Liver (tissue), 8 donors: ENCODE measurements at regions not wholly inside any gene's neighbourhood (a gene's known extent, or its start where the extent isn't known, plus 50 kb on each side); places are given as distances from the start of the nearest gene placed in this dataset.

Source experiments
- DNase-seq: peaks from one replicate; pipeline ENCODE4 v3.0.0-alpha.2; 2017; ENCODE audit warnings: low spot score
- H3K27ac ChIP-seq, 2 donors: one replicate each; pipeline ENCODE4 v1.7.0; 2013; ENCODE audit warnings: inconsistent platforms in 2 of 2, low read length in 2 of 2, control low read depth in 1 of 2, low read depth in 1 of 2, mild to moderate bottlenecking in 1 of 2
- H3K27me3 ChIP-seq, 4 donors: one replicate each; pipeline versions ENCODE4 v1.6.1 to v1.7.0; 2013; ENCODE audit warnings: low read length in 3 of 4, inconsistent platforms in 1 of 4, mild to moderate bottlenecking in 1 of 4, moderate library complexity in 1 of 4; ENCODE audit not compliant: control insufficient read depth in 4 of 4, insufficient read depth in 4 of 4
- H3K36me3 ChIP-seq, 4 donors: one replicate each; pipeline versions ENCODE4 v1.6.1 to v1.7.0; 2013; ENCODE audit warnings: low read length in 3 of 4, mild to moderate bottlenecking in 3 of 4, low read depth in 1 of 4, moderate library complexity in 1 of 4; ENCODE audit not compliant: control insufficient read depth in 4 of 4, insufficient read depth in 3 of 4
- H3K4me1 ChIP-seq, 4 donors: one replicate each; pipeline versions ENCODE4 v1.6.1 to v1.7.0; 2013; ENCODE audit warnings: low read length in 3 of 4, mild to moderate bottlenecking in 3 of 4, moderate library complexity in 1 of 4; ENCODE audit not compliant: control insufficient read depth in 4 of 4, insufficient read depth in 4 of 4
- H3K4me3 ChIP-seq, 3 donors: one replicate each; pipeline versions ENCODE4 v1.6.1 to v1.7.0; 2013; ENCODE audit warnings: low read length in 3 of 3, control low read depth in 1 of 3, low read depth in 1 of 3, mild to moderate bottlenecking in 1 of 3
- H3K9ac ChIP-seq, 2 donors: one replicate each; pipeline ENCODE4 v1.7.0; 2013; ENCODE audit warnings: low read length in 2 of 2, mild to moderate bottlenecking in 2 of 2, moderate library complexity in 2 of 2, control low read depth in 1 of 2, low read depth in 1 of 2
- H3K9me3 ChIP-seq, 4 donors: one replicate each; pipeline versions ENCODE4 v1.6.1 to v1.7.0; 2013; ENCODE audit warnings: low read length in 3 of 4; ENCODE audit not compliant: control insufficient read depth in 4 of 4
- ATF3 ChIP-seq: IDR thresholded peaks from 2 replicates; pipeline ENCODE4 v1.6.1; 2016; ENCODE audit warnings: antibody characterized with exemption
- CTCF ChIP-seq: fragments of 150-350 bp; IDR thresholded peaks from 2 replicates; pipeline ENCODE4 v1.5.1; 2017; ENCODE audit warnings: improper control_type of control experiment, low read depth, low read length; ENCODE audit not compliant: missing input control
- EGR1 ChIP-seq, 2 donors: IDR thresholded peaks; 2 replicates each; pipeline ENCODE4 v1.6.1; 2016 to 2018; ENCODE audit warnings: antibody characterized with exemption in 2 of 2, low read depth in 2 of 2
- FOXA1 ChIP-seq: IDR thresholded peaks from 2 replicates; pipeline ENCODE4 v1.6.1; 2016; ENCODE audit warnings: antibody characterized with exemption
- FOXA2 ChIP-seq: IDR thresholded peaks from 2 replicates; pipeline ENCODE4 v1.6.1; 2016; ENCODE audit warnings: antibody characterized with exemption
- GABPA ChIP-seq, 2 donors: IDR thresholded peaks in 1 of 2; conservative IDR thresholded peaks in 1 of 2; 2 replicates each; pipeline ENCODE4 v1.6.1; 2016; ENCODE audit warnings: antibody characterized with exemption in 2 of 2, mild to moderate bottlenecking in 1 of 2, moderate library complexity in 1 of 2
- HNF4A ChIP-seq, 2 donors: conservative IDR thresholded peaks; 2 replicates each; pipeline ENCODE4 v1.6.1; 2016; ENCODE audit warnings: antibody characterized with exemption in 2 of 2, mild to moderate bottlenecking in 2 of 2
- HNF4G ChIP-seq: IDR thresholded peaks from 2 replicates; pipeline ENCODE4 v1.6.1; 2016; ENCODE audit warnings: antibody characterized with exemption
- JUND ChIP-seq, 2 donors: IDR thresholded peaks; 2 replicates each; pipeline ENCODE4 v1.6.1; 2016; ENCODE audit warnings: antibody characterized with exemption in 2 of 2
- MAX ChIP-seq: IDR thresholded peaks from 2 replicates; pipeline ENCODE4 v1.6.1; 2016; ENCODE audit warnings: antibody characterized with exemption
- NR2F2 ChIP-seq: IDR thresholded peaks from 2 replicates; pipeline ENCODE4 v1.6.1; 2016; ENCODE audit warnings: antibody characterized with exemption
- RAD21 ChIP-seq, 2 donors: IDR thresholded peaks; 2 replicates each; pipeline ENCODE4 v1.6.1; 2016; ENCODE audit warnings: antibody characterized with exemption in 2 of 2, mild to moderate bottlenecking in 2 of 2
- REST ChIP-seq: IDR thresholded peaks from 2 replicates; pipeline ENCODE4 v1.6.1; 2016; ENCODE audit warnings: antibody characterized with exemption, mild to moderate bottlenecking
- RXRA ChIP-seq, 2 donors: IDR thresholded peaks; 2 replicates each; pipeline ENCODE4 v1.6.1; 2017 to 2018; ENCODE audit warnings: antibody characterized with exemption in 2 of 2, mild to moderate bottlenecking in 1 of 2
- SP1 ChIP-seq: IDR thresholded peaks from 2 replicates; pipeline ENCODE4 v1.6.1; 2018; ENCODE audit warnings: antibody characterized with exemption, mild to moderate bottlenecking
- TAF1 ChIP-seq: conservative IDR thresholded peaks from 2 replicates; pipeline ENCODE4 v1.6.1; 2016; ENCODE audit warnings: antibody characterized with exemption, mild to moderate bottlenecking
- YY1 ChIP-seq: IDR thresholded peaks from 2 replicates; pipeline ENCODE4 v1.6.1; 2016; ENCODE audit warnings: antibody characterized with exemption, mild to moderate bottlenecking
- ZBTB33 ChIP-seq: IDR thresholded peaks from 2 replicates; pipeline ENCODE4 v1.6.1; 2016; ENCODE audit warnings: antibody characterized with exemption
- WGBS: extraction: QIAGEN DNeasy Blood & Tissue Kit; methylation state at CpG from one replicate; pipeline ENCODE4 v1.1.7; 2013; 5-methylcytosine and 5-hydroxymethylcytosine counted together
- donor health status: healthy.
- donor health status: healthy.
- donor health status: healthy.
- donor health status: healthy.
- donor health status: healthy.

GRCh38 chr2:71895320-71896161 is 252.1 kb downstream of the CYP26B1 start:
- Histone ChIP-seq H3K4me1 (no peaks in the 10 kb centered on the region), H3K9me3 (no peaks in the 10 kb centered on the region), H3K27ac (no peak overlapping the region), H3K9ac (no peak overlapping the region), H3K36me3 (no peaks in the 10 kb centered on the region), H3K27me3 (no peaks in the 10 kb centered on the region), H3K4me3 (no peak overlapping the region)
- 92% methylated on average over 10 of the region's 10 CpGs for WGBS
- peak; percentile 30 for DNase-seq
- TF ChIP-seq GABPA (IDR thresholded peaks at IDR 0.05 in 1 of 2, conservative IDR thresholded peaks at IDR 0.05 in 1 of 2) (no peak), RAD21 (IDR thresholded peaks at IDR 0.05) (no peak), FOXA1 (no peak), HNF4A (conservative IDR thresholded peaks at IDR 0.05) (no peak), CTCF (no peak), ZBTB33 (no peak), RXRA (IDR thresholded peaks at IDR 0.05) (no peak), HNF4G (no peak), NR2F2 (no peak), TAF1 (no peak), FOXA2 (no peak)

GRCh38 chr2:71894261-71894660 is 253.4 kb downstream of the CYP26B1 start:
- 81% methylated on average over 8 of the region's 8 CpGs for WGBS
- H3K9ac ChIP-seq: no peak overlapping the region
- H3K27me3 ChIP-seq: no peaks in the 10 kb centered on the region
- DNase-seq: peak; percentile 10
- H3K36me3 ChIP-seq: no peaks in the 10 kb centered on the region
- no peaks in the 10 kb centered on the region for H3K4me1 ChIP-seq
- H3K9me3 ChIP-seq: no peaks in the 10 kb centered on the region
- TF ChIP-seq ZBTB33: no peak
- no peak for TF ChIP-seq NR2F2
- no peak for TF ChIP-seq SP1
- TF ChIP-seq REST: no peak
- no peak for TF ChIP-seq JUND (IDR thresholded peaks at IDR 0.05)
- TF ChIP-seq RXRA (IDR thresholded peaks at IDR 0.05): no peak
- TF ChIP-seq YY1: no peak
- no peak for TF ChIP-seq GABPA (IDR thresholded peaks at IDR 0.05 in 1 of 2, conservative IDR thresholded peaks at IDR 0.05 in 1 of 2)
- no peak for TF ChIP-seq HNF4A (conservative IDR thresholded peaks at IDR 0.05)
- TF ChIP-seq FOXA2: no peak
- no peak for TF ChIP-seq CTCF
- TF ChIP-seq ATF3: no peak
- TF ChIP-seq FOXA1: no peak
- no peak for TF ChIP-seq TAF1
- no peak for TF ChIP-seq EGR1 (IDR thresholded peaks at IDR 0.05; ENCODE audit: low read depth in 2 of 2)
- no peak for TF ChIP-seq HNF4G
- no peak for TF ChIP-seq MAX
- TF ChIP-seq RAD21 (IDR thresholded peaks at IDR 0.05): no peak
- no peak overlapping the region for H3K4me3 ChIP-seq
- no peak overlapping the region for H3K27ac ChIP-seq
